ENCODE measurements at regions not wholly inside any gene's neighbourhood (a gene's known extent, or its start where the extent isn't known, plus 50 kb on each side); places are given as distances from the start of the nearest gene placed in this dataset.

- CTCF ChIA-PET = no interaction called here
- H3K4me3 ChIP-seq (ENCODE audit: low read depth, low read length, poor library complexity, severe bottlenecking) = no peak overlapping the region
- H3K4me1 ChIP-seq (ENCODE audit: insufficient read depth, low read length, poor library complexity, severe bottlenecking) = no peaks in the 10 kb centered on the region
- POLR2A ChIA-PET (ENCODE audit: low non-redundant PET) = no interaction called here
- no TSS peak for BruUV-seq (replicated peaks)
- no peaks in the 10 kb centered on the region for H3K36me3 ChIP-seq (ENCODE audit: insufficient read depth, low read length, poor library complexity, severe bottlenecking)
- peak; percentile 24 for DNase-seq (ENCODE audit: low spot score)
- no peaks in the 10 kb centered on the region for H3K9me3 ChIP-seq (ENCODE audit: low read depth, low read length, poor library complexity, severe bottlenecking)
- intact Hi-C loops (cut with micrococcal nuclease; ENCODE audit: unreplicated experiment) = no loop called here
- H3K27me3 ChIP-seq (replicated peaks; ENCODE audit: insufficient read depth, low read depth, low read length, poor library complexity) = no peaks in the 10 kb centered on the region
- TF ChIP-seq CTCF (conservative IDR thresholded peaks at IDR 0.05; ENCODE audit: low read depth, low read length) (no peak), EZH2 (IDR thresholded peaks at IDR 0.05; ENCODE audit: borderline replicate concordance, low read depth, low read length, poor library complexity, severe bottlenecking) (no peak)
- no peak overlapping the region for H3K27ac ChIP-seq (ENCODE audit: low read depth, low read length, poor library complexity, severe bottlenecking)
These were observed 467.3 kb downstream of the ENC1 start for GRCh38 chr5:74173241-74173640.

- DNase-seq (ENCODE audit: low spot score) = no peak
- Histone ChIP-seq H3K36me3 (ENCODE audit: insufficient read depth, low read length, poor library complexity, severe bottlenecking) (no peaks in the 10 kb centered on the region), H3K9me3 (ENCODE audit: low read depth, low read length, poor library complexity, severe bottlenecking) (no peaks in the 10 kb centered on the region), H3K27me3 (replicated peaks; ENCODE audit: insufficient read depth, low read depth, low read length, poor library complexity) (no peaks in the 10 kb centered on the region), H3K4me1 (ENCODE audit: insufficient read depth, low read length, poor library complexity, severe bottlenecking) (no peaks in the 10 kb centered on the region), H3K4me3 (ENCODE audit: low read depth, low read length, poor library complexity, severe bottlenecking) (no peak overlapping the region), H3K27ac (ENCODE audit: low read depth, low read length, poor library complexity, severe bottlenecking) (no peak overlapping the region)
- TF ChIP-seq CTCF (conservative IDR thresholded peaks at IDR 0.05; ENCODE audit: low read depth, low read length) = no peak
- no peak for TF ChIP-seq EZH2 (IDR thresholded peaks at IDR 0.05; ENCODE audit: borderline replicate concordance, low read depth, low read length, poor library complexity, severe bottlenecking)
- intact Hi-C loops (cut with micrococcal nuclease; ENCODE audit: unreplicated experiment) = no loop called here
- ChIA-PET CTCF (no interaction called here), POLR2A (ENCODE audit: low non-redundant PET) (no interaction called here)
- no TSS peak for BruUV-seq (replicated peaks)
These were observed 470.8 kb downstream of the ENC1 start for GRCh38 chr5:74169701-74170100.

- CTCF ChIA-PET = no interaction called here
- peaks cover 8% of the 10 kb centered on the region for H3K27me3 ChIP-seq (replicated peaks; ENCODE audit: insufficient read depth, low read depth, low read length, poor library complexity)
- no peaks in the 10 kb centered on the region for H3K9me3 ChIP-seq (ENCODE audit: low read depth, low read length, poor library complexity, severe bottlenecking)
- H3K4me1 ChIP-seq (ENCODE audit: insufficient read depth, low read length, poor library complexity, severe bottlenecking) = no peaks in the 10 kb centered on the region
- DNase-seq (ENCODE audit: low spot score) = no peak
- no TSS peak for BruUV-seq (replicated peaks)
- no peak for TF ChIP-seq EZH2 (IDR thresholded peaks at IDR 0.05; ENCODE audit: borderline replicate concordance, low read depth, low read length, poor library complexity, severe bottlenecking)
- TF ChIP-seq CTCF (conservative IDR thresholded peaks at IDR 0.05; ENCODE audit: low read depth, low read length) = no peak
- no peaks in the 10 kb centered on the region for H3K36me3 ChIP-seq (ENCODE audit: insufficient read depth, low read length, poor library complexity, severe bottlenecking)
- intact Hi-C loops (cut with micrococcal nuclease; ENCODE audit: unreplicated experiment) = no loop called here
- POLR2A ChIA-PET (ENCODE audit: low non-redundant PET) = no interaction called here
- no peak overlapping the region for H3K4me3 ChIP-seq (ENCODE audit: low read depth, low read length, poor library complexity, severe bottlenecking)
- no peak overlapping the region for H3K27ac ChIP-seq (ENCODE audit: low read depth, low read length, poor library complexity, severe bottlenecking)
These were observed 472.6 kb downstream of the ENC1 start for GRCh38 chr5:74167930-74168315.
